GM12878 (cell line): ENCODE measurements at regions not wholly inside any gene's neighbourhood (a gene's known extent, or its start where the extent isn't known, plus 50 kb on each side); places are given as distances from the start of the nearest gene placed in this dataset.

Experiments
- JUNB ChIP-seq: IDR thresholded peaks from 2 replicates; pipeline ENCODE4 v1.6.1; 2016; ENCODE audit warnings: antibody characterized with exemption, mild to moderate bottlenecking
- JUND ChIP-seq: IDR thresholded peaks from 2 replicates; pipeline ENCODE4 v1.6.1; 2012; ENCODE audit warnings: low read depth, mild to moderate bottlenecking, low read length, improper control_type of control experiment, moderate library complexity
- POLR2A ChIP-seq: IDR thresholded peaks from 2 replicates; pipeline ENCODE4 v1.6.1; 2011; ENCODE audit warnings: low read depth, mild to moderate bottlenecking, low read length
- SP1 ChIP-seq: IDR thresholded peaks from one replicate; pipeline ENCODE4 v1.6.1; 2011; ENCODE audit warnings: low read depth, low read length
- TF ChIP-seq, protein P1 (sequence below): fragments of 450-650 bp; formaldehyde crosslinking; IDR thresholded peaks from 2 replicates; pipeline ENCODE4 v1.5.0; 2022; ENCODE audit warnings: mild to moderate bottlenecking, missing genetic modification characterization
- TF ChIP-seq, protein P2 (sequence below), 3 experiments: IDR thresholded peaks in 2 of 3; conservative IDR thresholded peaks in 1 of 3; 2 replicates each; pipeline ENCODE4 v1.5.1; 2011; ENCODE audit warnings: low read depth in 3 of 3, low read length in 3 of 3, mild to moderate bottlenecking in 3 of 3, control low read depth in 2 of 3, moderate library complexity in 2 of 3, inconsistent platforms in 1 of 3, mixed read lengths in 1 of 3; ENCODE audit not compliant: control insufficient read depth in 2 of 3, insufficient read depth in 1 of 3; ENCODE audit errors: extremely low read depth in 1 of 3
- TF ChIP-seq, protein P3 (sequence below): IDR thresholded peaks from 2 replicates; pipeline ENCODE4 v1.6.1; 2011; ENCODE audit warnings: low read depth, low read length, improper control_type of control experiment, borderline replicate concordance

DNA sequence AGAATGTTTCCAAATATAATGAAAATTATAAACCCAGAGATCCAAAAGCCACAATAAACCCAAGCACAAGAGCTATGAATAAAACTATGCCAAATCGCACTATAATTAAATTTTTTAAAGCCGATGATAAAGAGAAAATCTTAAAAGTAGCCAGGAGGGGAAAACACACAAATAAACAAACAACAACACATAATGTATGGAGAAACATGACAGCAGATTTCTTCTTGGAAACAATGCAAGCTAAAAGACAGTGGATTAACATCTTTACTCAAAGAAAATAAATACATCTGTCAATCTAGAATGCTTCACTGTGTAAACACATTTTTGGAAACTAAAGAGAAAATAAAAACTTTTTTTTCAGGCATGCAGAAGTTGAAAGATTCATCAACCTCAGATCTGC lies 53.0 kb upstream of the SMOX start:
- TF ChIP-seq POLR2A (no peak), JUND (no peak), SP1 (no peak), JUNB (no peak)
- TF ChIP-seq, protein P1, sequence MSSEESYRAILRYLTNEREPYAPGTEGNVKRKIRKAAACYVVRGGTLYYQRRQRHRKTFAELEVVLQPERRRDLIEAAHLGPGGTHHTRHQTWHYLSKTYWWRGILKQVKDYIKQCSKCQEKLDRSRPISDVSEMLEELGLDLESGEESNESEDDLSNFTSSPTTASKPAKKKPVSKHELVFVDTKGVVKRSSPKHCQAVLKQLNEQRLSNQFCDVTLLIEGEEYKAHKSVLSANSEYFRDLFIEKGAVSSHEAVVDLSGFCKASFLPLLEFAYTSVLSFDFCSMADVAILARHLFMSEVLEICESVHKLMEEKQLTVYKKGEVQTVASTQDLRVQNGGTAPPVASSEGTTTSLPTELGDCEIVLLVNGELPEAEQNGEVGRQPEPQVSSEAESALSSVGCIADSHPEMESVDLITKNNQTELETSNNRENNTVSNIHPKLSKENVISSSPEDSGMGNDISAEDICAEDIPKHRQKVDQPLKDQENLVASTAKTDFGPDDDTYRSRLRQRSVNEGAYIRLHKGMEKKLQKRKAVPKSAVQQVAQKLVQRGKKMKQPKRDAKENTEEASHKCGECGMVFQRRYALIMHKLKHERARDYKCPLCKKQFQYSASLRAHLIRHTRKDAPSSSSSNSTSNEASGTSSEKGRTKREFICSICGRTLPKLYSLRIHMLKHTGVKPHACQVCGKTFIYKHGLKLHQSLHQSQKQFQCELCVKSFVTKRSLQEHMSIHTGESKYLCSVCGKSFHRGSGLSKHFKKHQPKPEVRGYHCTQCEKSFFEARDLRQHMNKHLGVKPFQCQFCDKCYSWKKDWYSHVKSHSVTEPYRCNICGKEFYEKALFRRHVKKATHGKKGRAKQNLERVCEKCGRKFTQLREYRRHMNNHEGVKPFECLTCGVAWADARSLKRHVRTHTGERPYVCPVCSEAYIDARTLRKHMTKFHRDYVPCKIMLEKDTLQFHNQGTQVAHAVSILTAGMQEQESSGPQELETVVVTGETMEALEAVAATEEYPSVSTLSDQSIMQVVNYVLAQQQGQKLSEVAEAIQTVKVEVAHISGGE (CRISPR knock-in tag), result no peak
- TF ChIP-seq, protein P2, sequence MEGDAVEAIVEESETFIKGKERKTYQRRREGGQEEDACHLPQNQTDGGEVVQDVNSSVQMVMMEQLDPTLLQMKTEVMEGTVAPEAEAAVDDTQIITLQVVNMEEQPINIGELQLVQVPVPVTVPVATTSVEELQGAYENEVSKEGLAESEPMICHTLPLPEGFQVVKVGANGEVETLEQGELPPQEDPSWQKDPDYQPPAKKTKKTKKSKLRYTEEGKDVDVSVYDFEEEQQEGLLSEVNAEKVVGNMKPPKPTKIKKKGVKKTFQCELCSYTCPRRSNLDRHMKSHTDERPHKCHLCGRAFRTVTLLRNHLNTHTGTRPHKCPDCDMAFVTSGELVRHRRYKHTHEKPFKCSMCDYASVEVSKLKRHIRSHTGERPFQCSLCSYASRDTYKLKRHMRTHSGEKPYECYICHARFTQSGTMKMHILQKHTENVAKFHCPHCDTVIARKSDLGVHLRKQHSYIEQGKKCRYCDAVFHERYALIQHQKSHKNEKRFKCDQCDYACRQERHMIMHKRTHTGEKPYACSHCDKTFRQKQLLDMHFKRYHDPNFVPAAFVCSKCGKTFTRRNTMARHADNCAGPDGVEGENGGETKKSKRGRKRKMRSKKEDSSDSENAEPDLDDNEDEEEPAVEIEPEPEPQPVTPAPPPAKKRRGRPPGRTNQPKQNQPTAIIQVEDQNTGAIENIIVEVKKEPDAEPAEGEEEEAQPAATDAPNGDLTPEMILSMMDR (IDR thresholded peaks at IDR 0.05 in 2 of 3, conservative IDR thresholded peaks at IDR 0.05 in 1 of 3; ENCODE audit: control insufficient read depth in 2 of 3, extremely low read depth in 1 of 3, insufficient read depth in 1 of 3, low read depth in 3 of 3, low read length in 3 of 3), result no peak
- TF ChIP-seq, protein P3, sequence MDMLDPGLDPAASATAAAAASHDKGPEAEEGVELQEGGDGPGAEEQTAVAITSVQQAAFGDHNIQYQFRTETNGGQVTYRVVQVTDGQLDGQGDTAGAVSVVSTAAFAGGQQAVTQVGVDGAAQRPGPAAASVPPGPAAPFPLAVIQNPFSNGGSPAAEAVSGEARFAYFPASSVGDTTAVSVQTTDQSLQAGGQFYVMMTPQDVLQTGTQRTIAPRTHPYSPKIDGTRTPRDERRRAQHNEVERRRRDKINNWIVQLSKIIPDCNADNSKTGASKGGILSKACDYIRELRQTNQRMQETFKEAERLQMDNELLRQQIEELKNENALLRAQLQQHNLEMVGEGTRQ, result no peak
